IPS-15b (cell line): ENCODE measurements at regions not wholly inside any gene's neighbourhood (a gene's known extent, or its start where the extent isn't known, plus 50 kb on each side); places are given as distances from the start of the nearest gene placed in this dataset.

ENCODE experiments used
- H3K27me3 ChIP-seq: one replicate; pipeline ENCODE4 v1.6.1; 2013; ENCODE audit warnings: low read length; ENCODE audit not compliant: control insufficient read depth, insufficient read depth
- H3K36me3 ChIP-seq: one replicate; pipeline ENCODE4 v1.6.1; 2013; ENCODE audit warnings: low read length; ENCODE audit not compliant: control insufficient read depth, insufficient read depth
- H3K4me1 ChIP-seq: one replicate; pipeline ENCODE4 v1.6.1; 2013; ENCODE audit warnings: mild to moderate bottlenecking, low read length; ENCODE audit not compliant: control insufficient read depth, insufficient read depth
- H3K4me3 ChIP-seq: one replicate; pipeline ENCODE4 v1.5.1; 2013; ENCODE audit warnings: low read depth, low read length
- H3K9ac ChIP-seq: one replicate; pipeline ENCODE4 v1.6.1; 2013; ENCODE audit warnings: low read depth, mild to moderate bottlenecking, low read length
- H3K9me3 ChIP-seq: one replicate; pipeline ENCODE4 v1.6.1; 2013; ENCODE audit warnings: mild to moderate bottlenecking, low read length; ENCODE audit not compliant: control insufficient read depth, insufficient read depth

- Histone ChIP-seq H3K9ac (no peak overlapping the region), H3K36me3 (no peaks in the 10 kb centered on the region), H3K4me1 (peaks cover 28% of the 10 kb centered on the region)
Measured at GRCh38 chr6:44629636-44630035, 242.1 kb downstream of the CDC5L start.

DNA sequence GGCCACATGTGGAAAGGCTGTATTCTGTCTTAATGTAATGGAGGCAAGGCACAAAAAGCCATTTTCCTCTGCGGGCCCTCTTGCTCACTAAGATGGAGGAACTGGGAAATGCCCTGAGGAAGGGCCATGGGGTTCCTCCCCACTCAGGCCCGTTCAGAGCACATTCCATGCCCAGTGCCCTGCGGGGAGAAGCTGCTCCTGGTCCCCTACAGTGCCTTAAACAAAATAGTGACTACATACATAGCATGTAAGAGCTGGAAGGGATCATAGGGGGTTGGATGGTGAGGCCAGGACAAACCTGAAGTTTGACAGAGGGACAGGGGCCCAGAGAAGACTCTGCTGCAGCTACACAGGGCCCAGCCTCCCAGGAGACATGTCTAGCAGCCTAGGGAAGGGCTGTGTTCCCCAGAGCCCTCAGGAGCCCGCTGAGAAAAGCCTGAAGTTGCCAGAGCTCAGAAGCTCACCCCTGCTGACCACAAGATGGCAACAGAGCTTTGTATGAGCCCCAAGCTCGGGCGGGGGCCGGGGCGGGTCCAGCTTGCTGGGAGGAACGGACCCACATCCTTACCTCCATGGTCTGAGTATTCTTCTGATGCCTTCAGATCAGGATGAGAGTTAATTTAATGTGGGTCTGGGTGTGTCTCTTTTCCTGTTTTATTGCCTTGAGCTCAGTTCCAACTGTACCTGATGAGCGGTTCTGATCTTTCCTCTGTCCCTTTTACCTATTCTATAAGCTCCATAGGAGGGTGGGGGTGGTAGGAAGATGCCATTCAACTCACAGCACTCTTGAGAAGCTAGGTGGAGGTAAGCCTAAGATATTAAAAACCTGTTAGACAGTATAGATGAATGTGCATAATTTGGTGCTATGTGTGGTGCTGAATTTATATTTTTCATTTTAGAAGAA is 242.9 kb downstream of the CDC5L start:
- peak overlapping the region; percentile 39 for H3K9ac ChIP-seq
- H3K4me3 ChIP-seq: no peak overlapping the region
- no peaks in the 10 kb centered on the region for H3K9me3 ChIP-seq
- no peaks in the 10 kb centered on the region for H3K36me3 ChIP-seq
- peaks cover 21% of the 10 kb centered on the region for H3K4me1 ChIP-seq
- H3K27me3 ChIP-seq: no peaks in the 10 kb centered on the region

More at GRCh38 chr6:44629636-44630035, 242.1 kb downstream of the CDC5L start:
- H3K27me3 ChIP-seq: no peaks in the 10 kb centered on the region
- H3K9me3 ChIP-seq: no peaks in the 10 kb centered on the region
- H3K4me3 ChIP-seq: no peak overlapping the region

- Histone ChIP-seq H3K36me3 (no peaks in the 10 kb centered on the region), H3K9me3 (no peaks in the 10 kb centered on the region), H3K4me1 (peaks cover 12% of the 10 kb centered on the region), H3K4me3 (no peak overlapping the region), H3K27me3 (no peaks in the 10 kb centered on the region), H3K9ac (no peak overlapping the region)
Measured at GRCh38 chr6:44631968-44632367, 244.5 kb downstream of the CDC5L start.

GRCh38 chr6:44634321-44634720 is 246.8 kb downstream of the CDC5L start:
- peaks cover 6% of the 10 kb centered on the region for H3K4me1 ChIP-seq
- no peaks in the 10 kb centered on the region for H3K9me3 ChIP-seq
- H3K9ac ChIP-seq: no peak overlapping the region
- H3K4me3 ChIP-seq: no peak overlapping the region
- no peaks in the 10 kb centered on the region for H3K27me3 ChIP-seq
- H3K36me3 ChIP-seq: no peaks in the 10 kb centered on the region

DNA sequence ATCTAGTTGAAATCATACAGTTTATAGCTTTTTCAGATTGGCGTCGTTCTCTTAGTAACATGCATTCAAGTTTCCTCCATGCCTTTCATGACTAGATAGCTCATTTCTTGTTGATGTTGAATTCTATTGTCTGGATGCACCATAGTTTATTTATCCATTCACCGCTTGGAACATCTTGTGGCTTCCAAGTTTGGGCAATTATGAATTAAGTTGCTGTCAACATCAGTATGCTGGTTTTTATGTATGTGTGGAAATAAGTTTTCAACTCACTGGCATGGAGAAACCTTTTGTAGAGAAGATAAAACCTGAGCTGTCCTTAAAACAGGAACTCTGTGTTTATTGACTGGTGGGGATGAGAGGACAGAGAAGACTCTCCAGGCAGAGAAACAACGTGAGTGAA is 248.0 kb downstream of the CDC5L start:
- Histone ChIP-seq H3K36me3 (no peaks in the 10 kb centered on the region), H3K27me3 (no peaks in the 10 kb centered on the region), H3K9me3 (no peaks in the 10 kb centered on the region), H3K9ac (no peak overlapping the region), H3K4me3 (no peak overlapping the region), H3K4me1 (peaks cover 3% of the 10 kb centered on the region)

DNA sequence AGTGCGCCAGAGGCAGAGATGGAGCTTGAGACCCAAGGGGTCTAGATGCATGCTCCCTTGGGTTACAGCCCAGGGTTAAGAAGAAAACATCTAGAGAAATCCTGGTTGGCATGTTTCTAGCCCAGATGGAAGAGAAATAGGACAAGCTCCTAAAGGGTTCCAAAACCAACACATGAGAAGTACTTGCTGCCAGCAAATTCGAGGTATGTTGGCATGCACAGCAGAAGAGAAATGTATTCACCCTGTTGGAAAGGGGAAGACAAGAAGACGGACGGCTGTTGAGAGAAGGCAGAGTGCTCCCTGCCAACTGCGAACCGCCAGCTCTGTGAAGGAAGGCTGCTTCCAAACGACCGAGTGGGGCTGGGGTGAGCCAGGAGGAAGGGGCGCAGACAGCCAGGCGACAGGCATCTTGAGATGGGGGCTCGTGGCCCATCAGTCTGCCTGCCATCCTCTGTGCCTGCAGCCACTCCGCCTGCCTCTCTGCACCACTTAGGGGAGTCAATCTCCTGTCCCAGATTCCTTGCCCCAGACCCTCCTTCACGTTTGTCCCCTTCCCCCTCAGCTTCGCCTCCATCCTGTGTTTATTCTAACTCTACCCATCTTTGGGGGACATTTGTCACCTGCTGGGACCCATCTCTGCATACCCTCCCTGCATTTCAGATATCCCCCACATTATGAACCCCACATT is 249.2 kb downstream of the CDC5L start:
- no peak overlapping the region for H3K9ac ChIP-seq

GRCh38 chr6:44641344-44642031 is 254.0 kb downstream of the CDC5L start:
- H3K27me3 ChIP-seq: no peaks in the 10 kb centered on the region
- H3K36me3 ChIP-seq: no peaks in the 10 kb centered on the region
- H3K9ac ChIP-seq: no peak overlapping the region
- H3K9me3 ChIP-seq: no peaks in the 10 kb centered on the region
- H3K4me1 ChIP-seq: no peaks in the 10 kb centered on the region
- no peak overlapping the region for H3K4me3 ChIP-seq

More for the DNA sequence above, 249.2 kb downstream of the CDC5L start:
- Histone ChIP-seq H3K27me3 (no peaks in the 10 kb centered on the region), H3K9me3 (no peaks in the 10 kb centered on the region), H3K4me1 (no peaks in the 10 kb centered on the region), H3K36me3 (no peaks in the 10 kb centered on the region), H3K4me3 (no peak overlapping the region)

- Histone ChIP-seq H3K9me3 (no peaks in the 10 kb centered on the region), H3K36me3 (no peaks in the 10 kb centered on the region), H3K4me1 (no peaks in the 10 kb centered on the region), H3K27me3 (no peaks in the 10 kb centered on the region), H3K4me3 (no peak overlapping the region), H3K9ac (no peak overlapping the region)
Measured at GRCh38 chr6:44642349-44642748, 254.8 kb downstream of the CDC5L start.

- no peaks in the 10 kb centered on the region for H3K9me3 ChIP-seq
- no peak overlapping the region for H3K9ac ChIP-seq
- H3K4me3 ChIP-seq: no peak overlapping the region
- H3K27me3 ChIP-seq: no peaks in the 10 kb centered on the region
- no peaks in the 10 kb centered on the region for H3K4me1 ChIP-seq
- no peaks in the 10 kb centered on the region for H3K36me3 ChIP-seq
Measured at GRCh38 chr6:44642870-44643522, 255.5 kb downstream of the CDC5L start.

DNA sequence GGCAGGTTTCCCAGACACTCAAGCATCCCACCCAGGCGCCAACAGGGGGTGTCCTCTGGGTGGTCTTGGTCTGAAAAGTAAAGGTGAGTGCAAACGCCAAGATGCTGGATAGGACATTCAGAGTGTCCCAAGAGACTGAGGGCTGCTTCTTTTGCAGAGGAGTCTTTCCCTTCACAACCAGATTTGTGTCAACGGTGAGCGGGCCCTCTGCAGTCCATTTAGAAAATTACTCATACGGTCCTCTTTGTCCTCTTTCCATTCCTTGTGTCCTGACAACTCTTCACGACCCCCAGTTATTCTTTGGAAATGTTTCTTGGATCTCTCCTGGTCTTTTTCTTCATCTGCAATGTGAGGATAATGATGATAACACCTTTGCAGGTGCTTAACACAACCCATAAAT is 257.8 kb downstream of the CDC5L start:
- Histone ChIP-seq H3K9ac (no peak overlapping the region), H3K9me3 (no peaks in the 10 kb centered on the region), H3K36me3 (no peaks in the 10 kb centered on the region), H3K4me3 (no peak overlapping the region), H3K27me3 (no peaks in the 10 kb centered on the region), H3K4me1 (no peaks in the 10 kb centered on the region)

- no peaks in the 10 kb centered on the region for H3K4me1 ChIP-seq
- no peaks in the 10 kb centered on the region for H3K27me3 ChIP-seq
- H3K9ac ChIP-seq: no peak overlapping the region
- H3K9me3 ChIP-seq: no peaks in the 10 kb centered on the region
- no peaks in the 10 kb centered on the region for H3K36me3 ChIP-seq
- no peak overlapping the region for H3K4me3 ChIP-seq
Measured at GRCh38 chr6:44646355-44646754, 258.8 kb downstream of the CDC5L start.
